GM18870 (cell line): ENCODE measurements at regions not wholly inside any gene's neighbourhood (a gene's known extent, or its start where the extent isn't known, plus 50 kb on each side); places are given as distances from the start of the nearest gene placed in this dataset.
"Not testable (repeated sequence)": the region's sequence is repeated elsewhere in the genome, so short reads cannot be mapped to it uniquely, and the experiment has no call there.

Experiments used
- ATAC-seq: cut with Tn5 transposase; IDR thresholded peaks from one replicate; pipeline ENCODE4 v1.9.1; 2021; ENCODE audit warnings: moderate library complexity; ENCODE audit not compliant: unreplicated experiment

- ATAC-seq, result no peak
Measured at GRCh38 chr2:228535396-228535795, 353.9 kb upstream of the SPHKAP start.

DNA sequence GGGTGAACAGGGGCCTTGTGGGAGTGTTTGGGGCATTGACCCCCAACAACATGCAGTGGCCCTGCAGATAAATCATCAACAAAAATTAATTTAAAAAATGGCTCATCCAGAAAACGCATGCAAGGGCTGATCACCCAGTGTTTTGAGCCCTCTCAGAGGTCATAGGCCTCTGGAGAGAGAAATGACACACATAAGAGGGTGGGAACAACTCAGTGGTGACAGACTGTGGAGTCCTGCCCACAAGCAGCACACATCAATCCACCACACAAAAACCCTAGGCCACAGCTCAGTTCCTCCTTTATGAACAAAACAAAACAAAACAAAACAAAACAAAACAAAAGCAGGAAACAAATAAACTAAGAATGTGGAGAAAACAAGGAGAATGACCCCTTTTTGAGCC is 351.7 kb upstream of the SPHKAP start:
- ATAC-seq, result no peak

GRCh38 chr2:228532233-228532632 is 350.7 kb upstream of the SPHKAP start:
- no peak for ATAC-seq

GRCh38 chr2:228527197-228527881 is 345.9 kb upstream of the SPHKAP start:
- ATAC-seq, result no peak

GRCh38 chr2:228526687-228527086 is 345.2 kb upstream of the SPHKAP start:
- ATAC-seq, result no peak

DNA sequence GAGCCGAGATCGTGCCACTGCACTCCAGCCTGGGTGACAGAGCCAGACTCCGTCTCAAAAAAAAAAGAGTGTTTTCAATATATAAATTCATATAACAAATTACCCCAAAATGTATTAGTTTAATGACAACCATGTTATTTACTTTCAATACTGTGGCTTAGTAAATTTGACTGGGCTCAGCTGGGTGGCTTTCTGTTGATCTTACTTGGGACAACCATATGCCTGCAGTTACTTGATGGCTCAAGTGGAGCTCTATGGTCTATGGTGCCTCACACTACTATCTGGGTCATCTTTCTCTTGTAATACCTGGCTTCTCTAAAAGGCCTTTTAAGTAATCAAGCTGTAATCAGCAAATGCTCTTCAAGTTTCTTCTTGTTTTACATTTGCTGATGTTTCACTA is 341.5 kb upstream of the SPHKAP start:
- no peak for ATAC-seq

- ATAC-seq, result no peak
Measured at GRCh38 chr2:228522276-228522675, 340.8 kb upstream of the SPHKAP start.

GRCh38 chr2:228519561-228519960 is 338.1 kb upstream of the SPHKAP start:
- no peak for ATAC-seq

GRCh38 chr2:228516019-228516418 is 334.5 kb upstream of the SPHKAP start:
- ATAC-seq, result no peak

DNA sequence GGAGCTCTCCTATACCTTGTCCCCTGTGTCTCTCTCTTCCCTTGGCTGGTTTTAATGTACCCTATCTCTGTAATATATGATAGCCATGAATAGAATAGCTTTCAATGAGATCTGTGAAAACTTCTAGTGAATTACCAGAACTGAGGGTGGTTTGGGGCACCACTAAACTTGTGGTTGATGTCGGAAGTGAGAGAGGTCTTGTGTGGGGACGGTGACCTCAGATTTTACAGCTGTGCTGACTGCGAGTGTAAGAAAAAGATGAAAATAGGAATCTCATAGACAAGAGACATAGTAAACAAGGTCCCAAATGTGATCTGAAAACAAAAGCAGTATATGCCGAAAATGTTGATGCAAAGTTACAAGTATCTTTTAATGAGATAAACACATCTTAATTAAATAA is 332.0 kb upstream of the SPHKAP start:
- not testable (repeated sequence) for ATAC-seq

DNA sequence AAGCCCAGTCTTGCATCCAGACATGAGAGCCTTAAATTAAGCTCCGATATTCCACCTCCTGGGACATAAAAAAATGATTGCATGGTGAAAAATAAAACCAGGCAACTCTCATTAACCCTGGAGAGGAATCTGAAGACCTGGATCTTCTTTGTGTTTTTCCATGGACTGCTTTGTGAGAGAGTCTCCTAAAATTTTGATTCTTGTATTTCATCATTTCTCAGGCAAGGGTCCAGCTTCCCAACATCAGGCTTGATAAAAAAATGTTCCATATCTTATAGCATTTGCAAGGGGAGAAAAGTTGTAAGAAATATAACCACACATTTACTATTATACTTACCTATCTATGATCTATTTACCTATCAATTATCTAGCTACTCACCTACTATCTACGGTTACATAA is 327.5 kb upstream of the SPHKAP start:
- ATAC-seq, result no peak

- no peak for ATAC-seq
Measured at GRCh38 chr2:228507870-228508269, 326.4 kb upstream of the SPHKAP start.

DNA sequence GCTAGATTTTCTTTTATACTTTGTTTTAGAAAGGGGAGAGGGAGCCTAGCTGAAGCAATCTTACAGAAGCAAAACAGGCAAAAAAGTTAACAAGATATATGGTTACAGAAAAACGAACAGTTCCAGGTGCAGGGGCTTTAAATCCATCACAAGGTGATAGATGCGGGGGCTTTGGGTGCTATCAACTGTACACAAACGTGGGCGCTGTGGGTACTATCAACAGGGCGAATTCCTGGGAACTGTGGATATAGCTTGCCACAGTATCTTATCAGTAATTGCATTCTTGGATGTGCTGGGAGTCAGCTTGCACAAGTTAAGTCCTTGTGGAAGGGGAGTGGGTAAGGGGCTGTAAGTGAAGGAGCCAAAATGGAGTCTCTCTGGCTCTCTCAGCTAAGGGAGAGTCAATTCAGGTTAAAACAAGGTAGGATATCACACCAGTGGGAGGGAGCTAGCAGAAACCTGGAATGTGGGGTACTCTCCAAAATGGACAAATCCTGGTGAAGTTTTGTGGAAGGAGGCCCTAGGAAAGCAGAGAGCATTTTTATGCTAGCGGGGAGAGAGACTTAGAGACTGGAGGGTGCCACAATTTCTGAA is 325.8 kb upstream of the SPHKAP start:
- ATAC-seq, result no peak

DNA sequence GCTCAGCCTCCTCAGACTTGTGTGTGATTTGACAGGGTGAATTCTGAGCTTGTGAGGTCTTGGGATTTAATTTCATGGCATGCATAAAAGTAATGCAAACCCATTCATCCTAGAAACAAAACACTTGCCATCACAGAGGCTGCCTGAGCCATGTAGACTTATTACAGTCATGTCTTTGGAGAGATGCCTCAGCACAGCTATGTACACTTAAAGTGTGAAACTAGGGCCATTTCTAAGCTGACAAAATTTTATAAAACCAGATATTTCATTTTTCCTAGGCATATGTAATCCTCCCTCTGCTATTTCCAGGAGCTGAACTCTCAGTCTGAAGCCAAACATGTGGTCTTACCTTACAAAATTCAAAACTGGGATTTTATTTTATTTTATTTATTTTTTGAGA is 322.2 kb upstream of the SPHKAP start:
- no peak for ATAC-seq

GRCh38 chr2:228493852-228494251 is 312.4 kb upstream of the SPHKAP start:
- no peak for ATAC-seq

- no peak for ATAC-seq
Measured at GRCh38 chr2:228479014-228479413, 297.5 kb upstream of the SPHKAP start.

GRCh38 chr2:228474466-228474865 is 293.0 kb upstream of the SPHKAP start:
- ATAC-seq, result no peak

GRCh38 chr2:228469721-228470120 is 288.2 kb upstream of the SPHKAP start:
- ATAC-seq, result no peak

DNA sequence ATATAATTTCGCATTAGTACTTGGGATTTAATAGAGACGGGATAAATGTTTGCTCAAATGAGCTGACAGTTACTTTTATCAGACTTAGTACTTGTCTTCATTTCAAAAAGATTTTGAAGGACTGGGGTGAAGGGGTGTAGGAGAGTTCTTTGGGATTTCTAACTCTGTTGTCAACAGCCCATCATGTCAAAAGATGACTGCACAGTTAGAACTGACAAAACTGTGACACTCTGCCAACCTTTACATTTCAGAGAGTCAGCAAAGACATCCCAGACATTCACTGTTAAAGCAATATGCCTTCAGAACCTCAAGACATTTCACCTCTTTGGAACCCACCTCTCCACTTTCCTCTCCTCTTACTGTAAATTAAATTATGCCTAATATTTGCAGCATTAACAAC is 285.4 kb upstream of the SPHKAP start:
- no peak for ATAC-seq

DNA sequence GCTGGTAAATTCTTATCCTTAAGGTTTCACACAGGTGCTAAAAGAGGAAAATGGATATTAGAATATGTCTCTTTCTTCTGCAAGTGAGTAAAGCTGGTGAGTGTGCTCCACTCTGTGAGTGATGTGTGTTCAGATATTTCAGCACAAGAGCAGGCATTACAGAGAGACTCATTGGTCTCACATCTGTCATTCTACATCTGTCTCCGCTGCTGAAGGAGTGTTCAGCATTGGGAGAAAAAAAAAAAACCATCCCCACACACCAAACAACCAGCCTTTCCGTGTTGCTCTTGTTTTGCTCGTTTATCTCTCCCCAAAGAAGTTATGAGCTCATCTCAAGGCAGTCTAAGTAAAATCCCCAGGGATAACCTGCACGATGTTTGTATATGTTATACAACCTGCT is 283.9 kb upstream of the SPHKAP start:
- no peak for ATAC-seq

DNA sequence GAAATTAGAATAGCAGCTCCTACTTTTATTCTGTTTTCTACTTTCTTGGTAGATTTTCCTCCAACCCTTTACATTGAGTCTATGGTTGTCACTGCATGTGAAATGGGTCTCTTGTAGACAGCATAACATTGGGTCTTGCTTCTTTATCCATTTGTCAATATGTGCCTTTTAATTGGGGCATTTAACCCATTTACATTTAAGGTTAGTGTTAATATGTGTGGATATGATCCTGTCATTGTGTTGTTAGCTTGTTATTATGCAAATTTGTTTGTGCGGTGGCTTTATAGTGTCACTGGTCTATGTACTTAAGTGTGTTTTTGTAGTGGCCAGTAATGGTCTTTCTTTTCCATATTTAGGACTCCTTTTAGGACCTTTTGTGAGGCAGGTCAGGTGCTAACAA is 276.9 kb upstream of the SPHKAP start:
- no peak for ATAC-seq

DNA sequence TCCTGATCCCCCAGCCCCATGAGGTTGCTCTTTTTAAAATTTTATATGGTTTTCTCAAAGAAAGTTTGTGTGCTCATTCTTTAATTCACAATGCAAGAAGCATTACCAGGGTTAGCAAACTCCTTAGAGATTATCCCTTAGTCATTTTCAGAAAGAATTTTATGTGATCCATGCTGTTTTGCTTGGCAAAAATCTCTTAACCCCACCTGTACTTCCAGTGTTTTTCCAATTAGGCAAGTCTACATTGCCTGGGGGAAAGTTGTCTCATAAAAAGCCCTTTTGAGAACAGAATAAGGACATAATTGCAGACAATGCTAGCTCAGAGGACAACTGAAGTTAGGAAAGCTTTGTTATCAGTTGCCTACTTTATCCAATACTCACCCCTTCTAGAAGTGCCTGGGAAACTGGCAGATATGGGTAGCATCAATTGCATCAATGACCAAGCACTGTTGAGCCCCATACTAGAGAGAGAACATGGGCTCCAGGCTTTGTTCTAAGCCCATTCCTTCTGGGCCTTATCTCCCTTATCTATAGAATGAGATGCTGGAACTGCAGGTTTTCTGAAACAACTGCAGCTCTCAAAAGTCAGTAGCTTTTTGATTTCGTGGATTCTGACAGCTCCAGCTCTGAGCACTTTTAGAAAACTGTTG is 265.9 kb upstream of the SPHKAP start:
- ATAC-seq, result no peak
